GM12891 (cell line): ENCODE measurements at regions not wholly inside any gene's neighbourhood (a gene's known extent, or its start where the extent isn't known, plus 50 kb on each side); places are given as distances from the start of the nearest gene placed in this dataset.

Experiments
- PAX5 ChIP-seq: IDR thresholded peaks from 2 replicates; pipeline ENCODE4 v1.6.1; 2011; ENCODE audit warnings: low read length, moderate library complexity, mild to moderate bottlenecking; ENCODE audit not compliant: insufficient read depth, severe bottlenecking
- POLR2A ChIP-seq: IDR thresholded peaks from 2 replicates; pipeline ENCODE4 v1.6.1; 2011; ENCODE audit warnings: low read depth, low read length, control low read depth
- POLR2AphosphoS5 ChIP-seq: IDR thresholded peaks from 2 replicates; pipeline ENCODE4 v1.6.1; 2011; ENCODE audit warnings: low read depth, low read length, control low read depth
- POU2F2 ChIP-seq: IDR thresholded peaks from 2 replicates; pipeline ENCODE4 v1.6.1; 2011; ENCODE audit warnings: low read depth, mild to moderate bottlenecking, control low read depth, low read length, moderate library complexity
- SPI1 ChIP-seq: IDR thresholded peaks from 2 replicates; pipeline ENCODE4 v1.6.1; 2011; ENCODE audit warnings: low read depth, low read length, control low read depth
- TAF1 ChIP-seq: IDR thresholded peaks from 2 replicates; pipeline ENCODE4 v1.6.1; 2011; ENCODE audit warnings: low read depth, low read length, control low read depth

DNA sequence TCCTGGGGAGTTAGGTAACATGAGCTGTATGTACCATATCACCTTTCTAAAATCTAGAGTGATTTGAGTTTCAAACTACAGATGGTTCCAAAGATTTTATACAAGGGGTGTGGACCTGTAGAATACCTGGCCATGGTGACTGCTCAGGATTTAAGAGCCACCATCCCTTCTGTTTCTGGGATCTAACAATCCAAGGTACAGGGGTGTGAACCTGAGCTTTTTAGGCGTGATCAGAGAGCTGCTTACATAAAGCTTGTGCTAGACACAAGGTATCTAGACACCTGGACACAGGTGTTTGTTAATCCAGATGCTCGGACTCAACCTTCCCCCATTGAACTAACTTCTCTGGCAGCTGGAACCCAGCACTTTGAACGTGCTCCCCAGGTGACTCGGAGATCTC lies 516.4 kb downstream of the RPS24 start:
- TF ChIP-seq POLR2AphosphoS5 (no peak), POLR2A (no peak), TAF1 (no peak), SPI1 (no peak), POU2F2 (no peak), PAX5 (no peak)
